ENCODE measurements at regions not wholly inside any gene's neighbourhood (a gene's known extent, or its start where the extent isn't known, plus 50 kb on each side); places are given as distances from the start of the nearest gene placed in this dataset.

DNA sequence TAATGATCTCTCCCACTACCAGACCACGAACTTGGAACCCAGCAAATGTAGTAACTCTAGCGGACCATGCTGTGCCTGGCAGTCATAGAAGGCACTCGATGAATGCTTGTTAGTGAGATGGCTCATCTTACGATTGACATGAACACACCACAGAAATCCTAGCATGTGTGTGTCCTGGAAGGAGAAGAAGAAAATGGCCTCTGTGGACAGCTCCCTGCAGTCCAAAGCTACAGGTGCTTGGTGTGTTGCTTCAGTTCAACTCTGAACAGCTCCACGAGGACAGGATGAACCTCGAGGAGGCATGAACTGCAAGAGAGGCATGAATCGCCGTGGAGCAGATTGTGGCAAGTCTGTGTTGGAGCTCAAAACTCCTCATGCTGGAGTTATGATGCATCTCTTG lies 93.5 kb downstream of the KLF6 start:
- Histone ChIP-seq H3K27me3 (ENCODE audit: insufficient read depth, low read depth, severe bottlenecking) (no peaks in the 10 kb centered on the region), H3K9me3 (ENCODE audit: severe bottlenecking) (no peaks in the 10 kb centered on the region)

DNA sequence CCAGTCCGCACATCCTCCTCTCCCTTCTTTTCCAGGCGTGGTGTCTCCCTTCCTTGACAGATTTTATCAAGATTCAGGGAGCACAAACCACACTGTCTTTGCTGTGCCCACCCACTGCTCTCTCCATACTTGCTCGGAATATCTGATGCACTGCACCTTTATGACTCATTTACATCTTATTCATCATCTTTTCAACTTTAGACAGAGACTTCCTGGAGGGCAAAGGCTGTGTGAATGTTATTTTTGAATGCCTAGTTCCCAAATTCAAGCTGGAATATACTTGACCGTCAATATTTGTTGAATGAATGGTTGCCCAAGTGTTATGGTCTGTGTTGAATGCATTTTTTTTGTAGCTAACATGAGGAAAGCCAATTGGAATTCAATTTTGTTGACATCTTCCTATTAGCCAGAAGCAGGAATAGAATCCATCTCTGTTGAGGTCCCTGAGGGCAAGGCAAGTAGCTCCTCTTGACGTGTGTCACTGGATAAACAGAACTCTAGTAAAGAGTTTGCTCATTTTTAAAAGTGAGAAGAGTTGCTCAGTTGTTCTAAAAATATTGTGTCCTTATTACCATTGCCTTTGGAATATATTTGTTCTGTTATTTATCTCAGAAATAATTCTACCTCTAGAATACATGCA lies 95.0 kb downstream of the KLF6 start:
- H3K9me3 ChIP-seq (ENCODE audit: severe bottlenecking), result no peaks in the 10 kb centered on the region
- H3K27ac ChIP-seq, result no peak overlapping the region
- no peaks in the 10 kb centered on the region for H3K36me3 ChIP-seq
- TF ChIP-seq, protein P1, sequence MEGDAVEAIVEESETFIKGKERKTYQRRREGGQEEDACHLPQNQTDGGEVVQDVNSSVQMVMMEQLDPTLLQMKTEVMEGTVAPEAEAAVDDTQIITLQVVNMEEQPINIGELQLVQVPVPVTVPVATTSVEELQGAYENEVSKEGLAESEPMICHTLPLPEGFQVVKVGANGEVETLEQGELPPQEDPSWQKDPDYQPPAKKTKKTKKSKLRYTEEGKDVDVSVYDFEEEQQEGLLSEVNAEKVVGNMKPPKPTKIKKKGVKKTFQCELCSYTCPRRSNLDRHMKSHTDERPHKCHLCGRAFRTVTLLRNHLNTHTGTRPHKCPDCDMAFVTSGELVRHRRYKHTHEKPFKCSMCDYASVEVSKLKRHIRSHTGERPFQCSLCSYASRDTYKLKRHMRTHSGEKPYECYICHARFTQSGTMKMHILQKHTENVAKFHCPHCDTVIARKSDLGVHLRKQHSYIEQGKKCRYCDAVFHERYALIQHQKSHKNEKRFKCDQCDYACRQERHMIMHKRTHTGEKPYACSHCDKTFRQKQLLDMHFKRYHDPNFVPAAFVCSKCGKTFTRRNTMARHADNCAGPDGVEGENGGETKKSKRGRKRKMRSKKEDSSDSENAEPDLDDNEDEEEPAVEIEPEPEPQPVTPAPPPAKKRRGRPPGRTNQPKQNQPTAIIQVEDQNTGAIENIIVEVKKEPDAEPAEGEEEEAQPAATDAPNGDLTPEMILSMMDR (IDR thresholded peaks at IDR 0.05; ENCODE audit: low read depth, low read length), result no peak
- no peaks in the 10 kb centered on the region for H3K27me3 ChIP-seq (ENCODE audit: insufficient read depth, low read depth, severe bottlenecking)
- no peak overlapping the region for H3K4me3 ChIP-seq (ENCODE audit: low read depth, low read length)
- DNase-seq, result no peak

More for the DNA sequence above, 93.5 kb downstream of the KLF6 start:
- no peaks in the 10 kb centered on the region for H3K36me3 ChIP-seq
- TF ChIP-seq, protein P1 (IDR thresholded peaks at IDR 0.05; ENCODE audit: low read depth, low read length), result no peak
- peak overlapping the region; percentile 22; the same call in 1 of the 2 replicates for H3K4me3 ChIP-seq (ENCODE audit: low read depth, low read length)
- no peak for DNase-seq
- peak overlapping the region; percentile 33; the same call in 1 of the 2 replicates for H3K27ac ChIP-seq

DNA sequence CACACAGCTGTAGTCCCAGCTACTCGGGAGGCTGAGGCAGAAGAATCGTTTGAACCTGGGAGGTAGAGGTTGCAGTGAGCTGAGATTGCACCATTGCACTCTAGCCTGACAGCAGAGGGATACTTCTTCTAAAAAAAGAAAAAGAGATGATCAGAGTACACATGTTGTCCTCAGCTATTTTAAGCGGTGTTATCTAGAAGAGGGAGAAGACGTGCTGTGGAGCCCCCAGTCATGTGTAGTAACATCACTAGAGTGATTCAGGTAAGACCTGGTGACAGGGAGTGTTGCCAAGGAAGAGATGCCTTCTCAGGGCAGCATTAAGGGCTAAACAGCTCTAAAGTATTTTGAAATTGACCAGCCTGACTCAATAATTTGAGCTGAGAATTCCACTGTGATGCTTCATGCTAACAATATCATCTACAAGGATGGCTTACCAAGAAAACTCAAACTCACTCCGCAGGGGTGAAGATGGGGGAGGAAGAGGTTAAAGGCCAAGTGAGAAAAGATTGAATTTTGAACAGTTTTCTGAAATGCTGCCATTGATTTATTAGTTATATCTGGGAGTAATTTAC lies 97.4 kb downstream of the KLF6 start:
- no peaks in the 10 kb centered on the region for H3K36me3 ChIP-seq
- no peak overlapping the region for H3K27ac ChIP-seq
- no peaks in the 10 kb centered on the region for H3K27me3 ChIP-seq (ENCODE audit: insufficient read depth, low read depth, severe bottlenecking)
- no peak overlapping the region for H3K4me3 ChIP-seq (ENCODE audit: low read depth, low read length)
- no peaks in the 10 kb centered on the region for H3K9me3 ChIP-seq (ENCODE audit: severe bottlenecking)
- no peak for DNase-seq
- TF ChIP-seq, protein P1 (IDR thresholded peaks at IDR 0.05; ENCODE audit: low read depth, low read length), result no peak

DNA sequence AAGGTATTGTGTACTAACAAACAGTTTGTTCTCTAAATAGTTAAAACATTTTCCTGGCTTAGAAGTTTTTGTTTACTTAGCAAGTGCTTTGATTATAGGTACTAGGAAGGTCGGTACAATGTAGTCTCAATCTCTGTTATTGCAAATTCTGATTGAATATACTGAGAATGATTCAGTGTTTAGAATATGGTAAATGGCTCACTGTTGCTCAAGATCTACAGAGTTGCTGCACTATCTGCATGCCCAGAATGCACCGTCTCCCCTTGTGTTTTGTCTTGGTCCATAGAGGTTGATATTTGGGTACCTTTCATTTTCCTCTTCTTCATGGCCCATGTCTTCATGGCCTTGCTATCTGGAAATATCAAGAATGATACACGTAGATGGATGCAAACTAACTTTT lies 99.6 kb downstream of the KLF6 start:
- no peaks in the 10 kb centered on the region for H3K36me3 ChIP-seq
- H3K9me3 ChIP-seq (ENCODE audit: severe bottlenecking), result no peaks in the 10 kb centered on the region
- TF ChIP-seq, protein P1 (IDR thresholded peaks at IDR 0.05; ENCODE audit: low read depth, low read length), result no peak
- no peak overlapping the region for H3K27ac ChIP-seq
- no peaks in the 10 kb centered on the region for H3K27me3 ChIP-seq (ENCODE audit: insufficient read depth, low read depth, severe bottlenecking)
- no peak overlapping the region for H3K4me3 ChIP-seq (ENCODE audit: low read depth, low read length)
- no peak for DNase-seq

DNA sequence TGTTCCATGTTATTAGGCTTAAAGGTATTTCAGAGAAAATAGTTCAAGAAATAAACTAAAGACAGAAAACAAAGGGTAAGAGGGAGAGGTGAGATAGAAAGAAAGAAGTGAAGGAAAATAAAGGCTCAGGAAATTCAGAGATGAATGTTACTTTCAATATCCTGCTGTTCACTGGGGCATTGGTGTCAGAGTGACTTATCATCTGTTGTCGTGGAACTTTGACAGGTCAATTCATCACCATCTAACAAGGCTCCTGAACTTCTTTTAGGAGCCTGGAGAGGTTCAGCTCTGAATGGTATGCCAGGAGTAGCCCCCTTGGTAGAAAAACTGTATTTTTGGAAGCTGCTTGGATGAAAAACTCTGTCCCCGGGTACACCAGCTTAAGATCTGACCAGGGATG lies 100.1 kb downstream of the KLF6 start:
- Histone ChIP-seq H3K4me3 (ENCODE audit: low read depth, low read length) (no peak overlapping the region), H3K27ac (no peak overlapping the region), H3K27me3 (ENCODE audit: insufficient read depth, low read depth, severe bottlenecking) (no peaks in the 10 kb centered on the region), H3K36me3 (no peaks in the 10 kb centered on the region), H3K9me3 (ENCODE audit: severe bottlenecking) (no peaks in the 10 kb centered on the region)
- DNase-seq, result no peak
- TF ChIP-seq, protein P1 (IDR thresholded peaks at IDR 0.05; ENCODE audit: low read depth, low read length), result no peak

DNA sequence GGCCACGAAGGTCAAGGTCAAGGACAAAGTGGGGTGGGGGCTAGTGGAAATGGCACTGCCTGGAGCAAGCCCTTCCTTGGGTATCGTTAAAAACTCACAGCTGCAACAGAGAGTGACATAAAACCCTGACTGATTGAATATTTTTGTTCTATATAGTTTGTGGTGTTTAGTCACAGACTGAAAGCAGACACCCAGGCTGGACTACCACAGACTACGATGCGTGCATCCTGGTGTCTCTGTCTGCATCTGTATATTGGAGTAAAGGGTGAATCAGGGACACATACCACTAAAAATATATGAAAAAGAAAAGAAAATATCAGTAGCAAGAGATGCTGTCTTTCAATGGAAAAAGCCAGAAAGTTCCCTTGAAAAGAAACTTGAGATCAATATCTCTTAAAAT lies 101.4 kb downstream of the KLF6 start:
- no peaks in the 10 kb centered on the region for H3K27me3 ChIP-seq (ENCODE audit: insufficient read depth, low read depth, severe bottlenecking)
- H3K27ac ChIP-seq, result no peak overlapping the region
- H3K36me3 ChIP-seq, result no peaks in the 10 kb centered on the region
- TF ChIP-seq, protein P1 (IDR thresholded peaks at IDR 0.05; ENCODE audit: low read depth, low read length), result no peak
- DNase-seq, result no peak
- H3K9me3 ChIP-seq (ENCODE audit: severe bottlenecking), result no peaks in the 10 kb centered on the region
- no peak overlapping the region for H3K4me3 ChIP-seq (ENCODE audit: low read depth, low read length)

Data from WERI-Rb-1 (cell line).